ENCODE measurements at regions not wholly inside any gene's neighbourhood (a gene's known extent, or its start where the extent isn't known, plus 50 kb on each side); places are given as distances from the start of the nearest gene placed in this dataset.

DNA sequence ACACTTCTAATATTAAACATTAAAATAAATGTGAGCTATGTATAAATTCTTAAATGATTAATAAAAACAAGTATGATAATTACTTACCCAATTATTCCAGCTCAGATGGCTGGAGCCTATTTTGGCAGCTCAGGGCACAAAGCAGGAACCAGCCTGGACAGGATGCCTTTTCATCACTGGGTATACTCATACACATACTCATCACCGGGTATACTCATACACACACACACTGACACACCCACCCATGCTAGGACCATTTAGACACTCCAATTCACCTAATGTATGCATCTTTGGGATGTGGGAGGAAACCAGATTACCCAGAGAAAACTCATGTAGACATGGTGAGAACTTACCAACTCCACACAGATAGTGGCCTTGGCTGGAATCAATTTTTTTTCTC is 57.9 kb upstream of the CNOT2 start:
- H4K20me1 ChIP-seq (ENCODE audit: insufficient read depth), result no peaks in the 10 kb centered on the region
- no peak overlapping the region for H2AFZ ChIP-seq (ENCODE audit: low read depth)
- no peaks in the 10 kb centered on the region for H3K36me3 ChIP-seq (replicated peaks in 1 of 2; ENCODE audit: control insufficient read depth in 1 of 2, insufficient read depth in 2 of 2, low read length in 1 of 2)
- H3K4me2 ChIP-seq, result no peak overlapping the region
- ChIA-PET CTCF (no interaction called here), POLR2A (no interaction called here)
- DNase-seq, result no peak
- H3F3A ChIP-seq (replicated peaks; ENCODE audit: insufficient read depth), result no peaks in the 10 kb centered on the region
- TF ChIP-seq, protein P1, sequence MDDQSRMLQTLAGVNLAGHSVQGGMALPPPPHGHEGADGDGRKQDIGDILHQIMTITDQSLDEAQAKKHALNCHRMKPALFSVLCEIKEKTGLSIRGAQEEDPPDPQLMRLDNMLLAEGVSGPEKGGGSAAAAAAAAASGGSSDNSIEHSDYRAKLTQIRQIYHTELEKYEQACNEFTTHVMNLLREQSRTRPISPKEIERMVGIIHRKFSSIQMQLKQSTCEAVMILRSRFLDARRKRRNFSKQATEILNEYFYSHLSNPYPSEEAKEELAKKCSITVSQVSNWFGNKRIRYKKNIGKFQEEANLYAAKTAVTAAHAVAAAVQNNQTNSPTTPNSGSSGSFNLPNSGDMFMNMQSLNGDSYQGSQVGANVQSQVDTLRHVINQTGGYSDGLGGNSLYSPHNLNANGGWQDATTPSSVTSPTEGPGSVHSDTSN (IDR thresholded peaks at IDR 0.05), result no peak
- TF ChIP-seq RCOR1 (IDR thresholded peaks at IDR 0.05; ENCODE audit: low read length) (no peak), RFX5 (IDR thresholded peaks at IDR 0.05; ENCODE audit: low read length) (no peak), MEF2A (IDR thresholded peaks at IDR 0.05; ENCODE audit: borderline replicate concordance, low read depth) (no peak), RAD21 (IDR thresholded peaks at IDR 0.05; ENCODE audit: low read length) (no peak)
- TF ChIP-seq, protein P2, sequence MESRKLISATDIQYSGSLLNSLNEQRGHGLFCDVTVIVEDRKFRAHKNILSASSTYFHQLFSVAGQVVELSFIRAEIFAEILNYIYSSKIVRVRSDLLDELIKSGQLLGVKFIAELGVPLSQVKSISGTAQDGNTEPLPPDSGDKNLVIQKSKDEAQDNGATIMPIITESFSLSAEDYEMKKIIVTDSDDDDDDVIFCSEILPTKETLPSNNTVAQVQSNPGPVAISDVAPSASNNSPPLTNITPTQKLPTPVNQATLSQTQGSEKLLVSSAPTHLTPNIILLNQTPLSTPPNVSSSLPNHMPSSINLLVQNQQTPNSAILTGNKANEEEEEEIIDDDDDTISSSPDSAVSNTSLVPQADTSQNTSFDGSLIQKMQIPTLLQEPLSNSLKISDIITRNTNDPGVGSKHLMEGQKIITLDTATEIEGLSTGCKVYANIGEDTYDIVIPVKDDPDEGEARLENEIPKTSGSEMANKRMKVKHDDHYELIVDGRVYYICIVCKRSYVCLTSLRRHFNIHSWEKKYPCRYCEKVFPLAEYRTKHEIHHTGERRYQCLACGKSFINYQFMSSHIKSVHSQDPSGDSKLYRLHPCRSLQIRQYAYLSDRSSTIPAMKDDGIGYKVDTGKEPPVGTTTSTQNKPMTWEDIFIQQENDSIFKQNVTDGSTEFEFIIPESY (IDR thresholded peaks at IDR 0.05; ENCODE audit: borderline replicate concordance, low read depth), result no peak
- TF ChIP-seq, protein P3, sequence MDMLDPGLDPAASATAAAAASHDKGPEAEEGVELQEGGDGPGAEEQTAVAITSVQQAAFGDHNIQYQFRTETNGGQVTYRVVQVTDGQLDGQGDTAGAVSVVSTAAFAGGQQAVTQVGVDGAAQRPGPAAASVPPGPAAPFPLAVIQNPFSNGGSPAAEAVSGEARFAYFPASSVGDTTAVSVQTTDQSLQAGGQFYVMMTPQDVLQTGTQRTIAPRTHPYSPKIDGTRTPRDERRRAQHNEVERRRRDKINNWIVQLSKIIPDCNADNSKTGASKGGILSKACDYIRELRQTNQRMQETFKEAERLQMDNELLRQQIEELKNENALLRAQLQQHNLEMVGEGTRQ (IDR thresholded peaks at IDR 0.05; ENCODE audit: borderline replicate concordance, low read depth, low read length), result no peak
- H3K9me2 ChIP-seq, result no peaks in the 10 kb centered on the region
- WGBS (ENCODE audit: low lambda C conversion rate), result 63% methylated on average over 1 of the region's 1 CpG
- no peaks in the 10 kb centered on the region for H3K9me3 ChIP-seq
- no peak overlapping the region for H3K27ac ChIP-seq (ENCODE audit: low read depth in 2 of 2, low read length in 1 of 2)
- H3K9ac ChIP-seq, result no peak overlapping the region
- H3K79me2 ChIP-seq (ENCODE audit: insufficient read depth), result no peaks in the 10 kb centered on the region; the same call in 1 of the 2 replicates
- no peak overlapping the region for H3K4me3 ChIP-seq (ENCODE audit: low read depth in 2 of 2, low read length in 1 of 2)
- no peaks in the 10 kb centered on the region for H3K4me1 ChIP-seq (ENCODE audit: control insufficient read depth in 1 of 2, insufficient read depth in 2 of 2, low read depth in 1 of 2, low read length in 1 of 2)
- no peaks in the 10 kb centered on the region for H3K27me3 ChIP-seq (ENCODE audit: insufficient read depth)

DNA sequence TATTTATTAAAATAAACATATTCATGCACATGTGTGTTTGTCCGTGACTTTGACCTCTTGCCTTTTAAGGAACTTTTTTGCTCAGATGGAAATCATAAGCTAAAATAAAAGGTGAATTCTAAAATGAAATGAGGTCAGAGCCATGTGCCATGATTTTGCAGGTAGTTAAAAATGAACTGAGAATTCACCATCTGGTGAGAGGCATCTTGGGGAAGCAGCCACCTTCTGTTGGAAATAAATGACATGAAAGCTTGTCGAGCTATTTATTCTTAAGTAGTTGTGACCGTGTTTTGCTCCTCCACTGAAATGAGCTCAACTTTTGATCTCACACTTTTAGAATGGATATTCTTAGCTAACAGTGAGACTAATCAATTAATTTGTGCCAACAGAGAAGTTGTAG is 56.8 kb upstream of the CNOT2 start:
- Histone ChIP-seq H4K20me1 (ENCODE audit: insufficient read depth) (no peaks in the 10 kb centered on the region), H3K4me1 (ENCODE audit: control insufficient read depth in 1 of 2, insufficient read depth in 2 of 2, low read depth in 1 of 2, low read length in 1 of 2) (no peaks in the 10 kb centered on the region), H3K27me3 (ENCODE audit: insufficient read depth) (no peaks in the 10 kb centered on the region), H3K27ac (ENCODE audit: low read depth in 2 of 2, low read length in 1 of 2) (no peak overlapping the region), H3K9ac (no peak overlapping the region), H3K79me2 (ENCODE audit: insufficient read depth) (no peaks in the 10 kb centered on the region), H3K4me2 (no peak overlapping the region), H3K9me3 (no peaks in the 10 kb centered on the region), H3F3A (replicated peaks; ENCODE audit: insufficient read depth) (no peaks in the 10 kb centered on the region), H3K9me2 (no peaks in the 10 kb centered on the region), H2AFZ (ENCODE audit: low read depth) (no peak overlapping the region), H3K4me3 (ENCODE audit: low read depth in 2 of 2, low read length in 1 of 2) (no peak overlapping the region), H3K36me3 (replicated peaks in 1 of 2; ENCODE audit: control insufficient read depth in 1 of 2, insufficient read depth in 2 of 2, low read length in 1 of 2) (no peaks in the 10 kb centered on the region)
- POLR2A ChIA-PET, result no interaction called here
- 72% methylated on average over 3 of the region's 3 CpGs for WGBS (ENCODE audit: low lambda C conversion rate)
- no peak for DNase-seq
- CTCF ChIA-PET, result interaction anchor here (0.5 kb wide), 1 partner anchor 1047 kb away, joined by 3 read pairs; no protein-coding TSS in a partner anchor
- no peak for TF ChIP-seq FOSL2 (IDR thresholded peaks at IDR 0.05; ENCODE audit: borderline replicate concordance, low read depth)
- no peak for TF ChIP-seq GABPA (IDR thresholded peaks at IDR 0.05; ENCODE audit: low read depth)
- TF ChIP-seq, protein P4, sequence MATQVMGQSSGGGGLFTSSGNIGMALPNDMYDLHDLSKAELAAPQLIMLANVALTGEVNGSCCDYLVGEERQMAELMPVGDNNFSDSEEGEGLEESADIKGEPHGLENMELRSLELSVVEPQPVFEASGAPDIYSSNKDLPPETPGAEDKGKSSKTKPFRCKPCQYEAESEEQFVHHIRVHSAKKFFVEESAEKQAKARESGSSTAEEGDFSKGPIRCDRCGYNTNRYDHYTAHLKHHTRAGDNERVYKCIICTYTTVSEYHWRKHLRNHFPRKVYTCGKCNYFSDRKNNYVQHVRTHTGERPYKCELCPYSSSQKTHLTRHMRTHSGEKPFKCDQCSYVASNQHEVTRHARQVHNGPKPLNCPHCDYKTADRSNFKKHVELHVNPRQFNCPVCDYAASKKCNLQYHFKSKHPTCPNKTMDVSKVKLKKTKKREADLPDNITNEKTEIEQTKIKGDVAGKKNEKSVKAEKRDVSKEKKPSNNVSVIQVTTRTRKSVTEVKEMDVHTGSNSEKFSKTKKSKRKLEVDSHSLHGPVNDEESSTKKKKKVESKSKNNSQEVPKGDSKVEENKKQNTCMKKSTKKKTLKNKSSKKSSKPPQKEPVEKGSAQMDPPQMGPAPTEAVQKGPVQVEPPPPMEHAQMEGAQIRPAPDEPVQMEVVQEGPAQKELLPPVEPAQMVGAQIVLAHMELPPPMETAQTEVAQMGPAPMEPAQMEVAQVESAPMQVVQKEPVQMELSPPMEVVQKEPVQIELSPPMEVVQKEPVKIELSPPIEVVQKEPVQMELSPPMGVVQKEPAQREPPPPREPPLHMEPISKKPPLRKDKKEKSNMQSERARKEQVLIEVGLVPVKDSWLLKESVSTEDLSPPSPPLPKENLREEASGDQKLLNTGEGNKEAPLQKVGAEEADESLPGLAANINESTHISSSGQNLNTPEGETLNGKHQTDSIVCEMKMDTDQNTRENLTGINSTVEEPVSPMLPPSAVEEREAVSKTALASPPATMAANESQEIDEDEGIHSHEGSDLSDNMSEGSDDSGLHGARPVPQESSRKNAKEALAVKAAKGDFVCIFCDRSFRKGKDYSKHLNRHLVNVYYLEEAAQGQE (IDR thresholded peaks at IDR 0.05; ENCODE audit: low read depth, low read length), result no peak
- no peak for TF ChIP-seq MEF2A (IDR thresholded peaks at IDR 0.05; ENCODE audit: borderline replicate concordance, low read depth)
- TF ChIP-seq, protein P2 (IDR thresholded peaks at IDR 0.05; ENCODE audit: borderline replicate concordance, low read depth), result no peak
- TF ChIP-seq ELF1 (IDR thresholded peaks at IDR 0.05), result no peak
- TF ChIP-seq JUND (IDR thresholded peaks at IDR 0.05), result no peak
- no peak for TF ChIP-seq GATA2 (CRISPR knock-in tag; IDR thresholded peaks at IDR 0.05)
- TF ChIP-seq, protein P5, sequence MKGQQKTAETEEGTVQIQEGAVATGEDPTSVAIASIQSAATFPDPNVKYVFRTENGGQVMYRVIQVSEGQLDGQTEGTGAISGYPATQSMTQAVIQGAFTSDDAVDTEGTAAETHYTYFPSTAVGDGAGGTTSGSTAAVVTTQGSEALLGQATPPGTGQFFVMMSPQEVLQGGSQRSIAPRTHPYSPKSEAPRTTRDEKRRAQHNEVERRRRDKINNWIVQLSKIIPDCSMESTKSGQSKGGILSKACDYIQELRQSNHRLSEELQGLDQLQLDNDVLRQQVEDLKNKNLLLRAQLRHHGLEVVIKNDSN (IDR thresholded peaks at IDR 0.05; ENCODE audit: borderline replicate concordance, low read depth), result no peak
- no peak for TF ChIP-seq RFX5 (IDR thresholded peaks at IDR 0.05; ENCODE audit: low read length)
- no peak for TF ChIP-seq EP300 (IDR thresholded peaks at IDR 0.05; ENCODE audit: borderline replicate concordance in 1 of 2, low read depth in 1 of 2, low read length in 1 of 2)
- no peak for TF ChIP-seq SMC3 (IDR thresholded peaks at IDR 0.05; ENCODE audit: low read depth, low read length)
